Glomerular visceral epithelial cell (primary cell): ENCODE measurements at regions not wholly inside any gene's neighbourhood (a gene's known extent, or its start where the extent isn't known, plus 50 kb on each side); places are given as distances from the start of the nearest gene placed in this dataset.
"Not testable (repeated sequence)": the region's sequence is repeated elsewhere in the genome, so short reads cannot be mapped to it uniquely, and the experiment has no call there.

Experiments used
- DNase-seq: peaks from one replicate; pipeline ENCODE4 v3.0.0-alpha.2; 2016; ENCODE audit errors: extremely low spot score

DNA sequence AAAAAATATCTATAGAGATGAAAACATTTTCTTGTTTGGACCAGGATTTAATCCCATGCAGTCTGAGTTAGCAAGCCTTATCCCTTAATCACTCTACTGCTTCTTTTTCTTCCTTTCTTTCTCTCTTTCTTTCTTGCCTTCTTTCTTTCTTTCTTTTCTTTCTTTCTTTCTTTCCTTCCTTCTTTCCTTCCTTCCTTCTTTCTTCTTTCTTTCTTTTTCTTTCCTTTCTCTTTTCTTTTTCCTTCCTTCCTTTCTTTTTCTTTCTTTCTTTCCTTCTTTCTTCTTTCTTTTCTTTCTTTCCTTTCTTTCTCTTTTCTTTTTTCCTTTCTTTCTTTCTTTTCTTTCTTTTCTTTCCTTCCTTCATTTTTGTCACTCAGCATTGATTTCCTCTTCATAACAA is 434.6 kb downstream of the FAT4 start:
- no peak for DNase-seq

- no peak for DNase-seq
Observed at GRCh38 chr4:125750399-125750798, 435.6 kb downstream of the FAT4 start.

GRCh38 chr4:125750828-125751466 is 436.2 kb downstream of the FAT4 start:
- no peak for DNase-seq

GRCh38 chr4:125758438-125758837 is 443.7 kb downstream of the FAT4 start:
- DNase-seq, result no peak

- DNase-seq, result no peak
Observed at GRCh38 chr4:125760201-125760819, 445.6 kb downstream of the FAT4 start.

GRCh38 chr4:125760956-125761355 is 446.2 kb downstream of the FAT4 start:
- DNase-seq, result no peak

DNA sequence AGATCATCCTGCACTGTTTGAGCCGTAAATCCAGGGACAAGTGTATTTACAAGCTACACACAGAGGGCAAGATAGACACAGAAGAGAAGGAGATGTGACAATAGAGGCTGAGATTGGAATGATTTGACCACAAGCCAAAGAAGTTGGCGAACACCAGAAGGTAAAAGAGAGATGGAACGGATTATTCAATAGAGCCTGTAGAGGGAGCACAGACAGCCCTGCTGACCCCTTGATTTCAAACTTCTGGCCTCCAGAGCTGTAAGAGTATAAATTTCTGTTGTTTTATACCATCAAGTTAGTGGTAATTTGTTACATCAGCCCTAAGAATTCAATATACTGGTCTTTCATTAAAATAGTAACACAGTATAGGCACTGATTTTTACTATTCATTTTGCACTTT is 447.8 kb downstream of the FAT4 start:
- no peak for DNase-seq

DNA sequence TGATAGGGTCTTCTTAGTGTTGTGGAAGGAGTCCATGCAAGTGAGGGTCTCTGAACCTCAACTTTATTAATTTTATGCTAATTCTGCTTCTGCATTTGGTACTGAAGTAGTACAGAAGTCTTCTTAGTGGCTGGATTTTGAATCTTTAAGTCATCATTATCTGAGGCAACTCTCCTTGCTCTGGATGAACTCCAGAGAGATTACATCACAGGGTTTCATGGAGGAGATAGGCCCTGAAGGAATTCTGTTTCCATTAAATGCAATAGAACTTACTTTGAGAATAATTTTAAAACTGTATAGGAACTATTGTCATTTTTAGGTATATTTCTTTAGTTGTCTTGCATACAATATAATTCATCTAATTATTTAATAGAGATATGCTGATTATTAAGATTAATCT is 451.2 kb downstream of the FAT4 start:
- DNase-seq, result no peak

DNA sequence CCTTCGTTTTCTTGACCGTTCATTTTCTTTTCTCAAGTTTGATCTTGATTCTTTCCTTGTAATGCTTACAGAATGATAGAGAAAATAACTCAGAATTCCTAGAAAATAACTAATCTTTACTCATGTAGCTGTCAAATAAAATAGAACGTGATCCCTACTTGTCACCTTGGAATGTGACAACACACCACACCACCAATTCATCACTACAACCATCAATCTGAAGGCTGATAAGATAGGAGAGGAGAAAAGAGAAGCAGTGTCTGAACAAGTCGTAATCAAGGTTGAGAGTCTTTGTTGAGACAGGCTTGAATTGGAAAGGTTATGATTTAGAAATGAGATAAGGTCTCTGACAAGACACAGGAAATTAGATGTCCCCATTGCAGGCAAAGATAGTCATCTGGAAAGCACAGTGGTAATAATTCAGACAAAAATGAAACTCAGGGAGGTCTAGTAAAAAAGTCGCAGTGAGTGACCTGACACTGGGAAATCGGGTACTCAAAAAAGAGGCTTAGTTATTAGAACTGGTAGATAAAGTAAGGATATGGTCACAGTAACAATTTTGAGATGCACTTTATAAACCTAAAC is 456.2 kb downstream of the FAT4 start:
- no peak for DNase-seq

DNA sequence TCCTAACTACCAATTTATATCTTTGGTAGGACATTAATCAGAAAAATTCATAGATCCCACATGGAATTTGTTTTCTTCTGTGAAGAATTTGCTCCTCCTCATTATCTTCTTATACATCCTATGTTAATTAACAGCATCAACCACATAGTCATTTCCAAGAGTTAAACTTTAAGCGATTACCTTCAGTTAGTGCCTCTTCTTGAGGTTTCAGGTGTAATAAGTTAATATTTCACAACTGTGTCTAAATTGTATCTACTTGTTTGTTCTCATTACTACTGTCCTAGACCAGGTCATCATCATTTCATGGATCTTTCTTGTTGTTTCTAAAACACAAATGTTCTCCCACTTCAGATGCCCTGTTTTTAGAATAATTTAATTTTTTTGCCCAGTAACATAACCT is 457.9 kb downstream of the FAT4 start:
- no peak for DNase-seq

GRCh38 chr4:125773502-125773901 is 458.7 kb downstream of the FAT4 start:
- no peak for DNase-seq

DNA sequence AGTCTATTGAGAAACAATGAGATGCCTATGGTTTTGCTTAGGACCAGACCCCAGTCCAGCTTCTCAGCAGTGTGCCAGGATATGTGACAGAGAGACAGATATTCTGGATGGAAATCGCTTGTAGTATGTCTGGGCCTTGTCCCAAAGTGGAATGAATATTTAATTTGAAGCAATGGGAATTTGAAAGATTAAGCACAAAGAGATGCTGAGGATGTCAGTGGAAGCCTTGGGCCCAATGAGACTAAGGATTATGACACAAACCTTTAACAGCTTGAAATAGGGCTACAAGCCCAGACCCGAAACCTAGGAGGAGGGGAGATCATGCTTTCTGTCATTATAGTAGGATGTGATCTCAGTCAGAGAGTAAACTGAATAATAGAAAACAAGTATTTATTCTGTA is 459.2 kb downstream of the FAT4 start:
- DNase-seq, result no peak

- DNase-seq, result no peak
Observed at GRCh38 chr4:125776146-125776545, 461.4 kb downstream of the FAT4 start.

- no peak for DNase-seq
Observed at GRCh38 chr4:125780164-125780563, 465.4 kb downstream of the FAT4 start.

- no peak for DNase-seq
Observed at GRCh38 chr4:125780747-125781146, 466.0 kb downstream of the FAT4 start.

- DNase-seq, result no peak
Observed at GRCh38 chr4:125781651-125782050, 466.9 kb downstream of the FAT4 start.

GRCh38 chr4:125784741-125785140 is 470.0 kb downstream of the FAT4 start:
- no peak for DNase-seq

DNA sequence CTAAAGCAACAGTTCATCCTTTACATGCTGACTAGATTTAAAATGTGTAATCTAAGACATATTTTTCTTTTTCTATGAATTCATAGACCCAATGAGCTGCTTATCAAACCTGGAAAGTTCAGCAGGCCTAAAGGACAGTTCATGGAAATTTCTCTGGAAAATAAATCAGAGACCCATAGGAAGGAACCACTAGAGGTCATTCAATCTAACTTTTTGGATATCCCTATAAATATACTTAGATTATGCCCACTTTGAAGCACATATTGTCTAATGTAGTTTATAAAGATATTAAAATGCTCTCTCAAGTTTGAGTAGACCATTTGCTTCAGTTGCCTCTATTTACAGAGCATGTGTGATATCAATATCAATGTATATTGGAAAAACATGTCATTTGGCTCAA is 473.0 kb downstream of the FAT4 start:
- no peak for DNase-seq

DNA sequence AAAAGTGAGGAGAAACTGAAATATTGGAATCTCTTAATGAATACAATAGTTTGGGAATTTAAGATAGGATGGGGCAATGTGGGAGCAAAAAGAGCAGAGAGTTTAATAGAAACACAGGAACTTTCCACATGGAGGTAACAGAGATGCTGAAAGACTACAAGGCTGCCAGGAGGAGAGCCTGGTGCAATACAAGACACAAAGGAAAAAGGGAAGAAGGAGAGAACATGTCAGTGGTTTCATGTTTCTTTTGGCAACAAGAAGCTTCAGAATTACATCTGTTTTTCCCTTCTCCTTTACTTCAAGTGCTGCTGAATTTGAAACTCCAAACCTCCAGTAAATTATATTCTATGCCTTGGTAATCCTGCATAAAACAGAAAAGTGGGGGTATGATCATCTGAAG is 474.3 kb downstream of the FAT4 start:
- no peak for DNase-seq

DNA sequence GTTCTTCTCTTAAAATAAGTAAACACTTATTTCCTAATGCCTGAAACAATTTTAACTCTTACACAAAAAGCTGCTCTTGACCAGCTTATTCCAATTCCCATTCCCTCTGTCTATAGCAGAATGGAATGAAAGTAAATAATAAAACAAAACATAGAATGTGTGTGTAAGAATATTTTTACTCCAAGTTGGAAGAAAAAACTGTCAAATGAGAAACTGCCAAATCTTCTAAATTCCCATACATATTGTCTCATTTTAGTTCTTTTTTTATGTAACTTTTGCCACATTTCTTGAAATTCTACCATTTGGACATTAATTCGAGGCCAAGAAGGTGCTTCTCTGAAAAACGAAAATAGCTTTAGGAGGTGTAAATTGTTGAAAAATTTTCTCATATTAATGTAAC is 477.1 kb downstream of the FAT4 start:
- DNase-seq, result no peak

DNA sequence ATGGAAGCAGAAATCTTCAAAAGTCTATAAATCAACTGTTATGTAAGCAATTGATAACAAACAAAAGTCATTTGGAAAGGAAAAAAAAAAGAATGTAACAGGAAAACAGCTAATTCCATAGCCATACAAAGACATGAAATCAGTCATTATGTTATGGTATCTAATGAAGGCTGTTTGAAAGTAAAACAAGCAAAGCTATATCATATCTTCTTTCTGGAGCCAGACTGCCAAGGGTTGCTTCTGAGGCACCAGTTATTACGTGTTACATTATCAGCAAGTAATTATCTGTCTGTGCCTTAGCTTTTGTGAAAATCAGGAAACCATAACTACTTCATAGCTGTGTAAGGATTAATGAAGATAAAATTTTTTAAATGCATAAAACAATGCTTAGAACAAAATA is 480.2 kb downstream of the FAT4 start:
- no peak for DNase-seq

GRCh38 chr4:125796138-125796537 is 481.4 kb downstream of the FAT4 start:
- DNase-seq, result no peak

DNA sequence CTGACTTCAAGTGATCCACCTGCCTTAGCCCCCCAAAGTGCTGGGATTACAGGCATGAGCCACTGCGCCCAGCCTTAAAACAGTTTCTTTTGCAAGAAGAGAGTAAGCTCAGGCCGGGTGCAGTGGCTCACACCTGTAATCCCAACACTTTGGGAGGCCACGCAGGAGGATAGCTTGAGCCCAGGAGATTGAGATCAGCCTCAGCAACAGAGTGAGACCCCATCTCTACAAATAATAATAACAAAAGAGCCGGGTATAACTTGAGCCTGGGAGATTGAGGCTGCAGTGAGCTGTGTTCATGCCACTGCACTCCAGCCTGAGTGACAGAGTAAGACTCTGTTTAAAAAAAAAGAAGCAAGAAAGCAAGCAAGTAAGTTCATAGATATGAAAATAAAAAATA is 482.9 kb downstream of the FAT4 start:
- DNase-seq, result not testable (repeated sequence)

DNA sequence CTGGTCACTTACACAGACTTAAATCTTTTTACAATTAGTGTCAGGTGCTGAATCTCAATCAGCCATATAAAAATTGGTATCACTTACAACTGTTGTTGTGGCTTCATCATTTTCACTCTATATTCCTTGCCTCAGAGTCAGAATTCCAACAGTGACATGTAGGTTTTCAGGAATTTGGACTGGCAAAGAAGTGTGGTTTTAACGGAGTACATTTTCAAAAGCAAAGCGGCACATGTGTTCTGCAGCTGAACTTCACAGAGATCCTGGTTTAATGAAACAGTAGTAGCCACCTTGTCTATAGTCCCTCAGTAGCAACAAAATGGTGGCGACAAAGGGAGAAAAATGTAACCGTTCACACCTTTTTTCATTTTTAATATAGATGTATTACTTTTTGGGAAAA is 486.6 kb downstream of the FAT4 start:
- no peak for DNase-seq
